Immature natural killer cell (primary cell): ENCODE measurements at regions not wholly inside any gene's neighbourhood (a gene's known extent, or its start where the extent isn't known, plus 50 kb on each side); places are given as distances from the start of the nearest gene placed in this dataset.

ENCODE experiments used
- DNase-seq, 3 donors: peaks; one replicate each; pipeline ENCODE4 v3.0.0; 2022; ENCODE audit warnings: mixed read lengths in 1 of 3
- H3K27ac Mint-ChIP-seq, 6 donors: one replicate each; pipeline ENCODE4 v1.8.0; 2020; ENCODE audit warnings: mixed read lengths in 6 of 6, mild to moderate bottlenecking in 5 of 6, inconsistent platforms in 4 of 6, moderate library complexity in 3 of 6
- H3K27me3 Mint-ChIP-seq, 3 donors: one replicate each; pipeline ENCODE4 v1.8.0; 2020 to 2021; ENCODE audit warnings: low read depth in 3 of 3, mild to moderate bottlenecking in 3 of 3, mixed read lengths in 3 of 3, moderate library complexity in 3 of 3, inconsistent platforms in 1 of 3
- H3K36me3 Mint-ChIP-seq, 3 donors: one replicate each; pipeline ENCODE4 v1.8.0; 2020; ENCODE audit warnings: mixed read lengths in 3 of 3, inconsistent platforms in 2 of 3, mild to moderate bottlenecking in 2 of 3
- H3K4me1 Mint-ChIP-seq, 2 donors: one replicate each; pipeline ENCODE4 v1.8.0; 2020; ENCODE audit warnings: inconsistent platforms in 2 of 2, mild to moderate bottlenecking in 2 of 2, mixed read lengths in 2 of 2, moderate library complexity in 1 of 2
- H3K4me3 Mint-ChIP-seq, 5 donors: one replicate each; pipeline ENCODE4 v1.8.0; 2020; ENCODE audit warnings: mild to moderate bottlenecking in 5 of 5, mixed read lengths in 5 of 5, inconsistent platforms in 3 of 5, moderate library complexity in 3 of 5
- H3K9me3 Mint-ChIP-seq, 6 donors: one replicate each; pipeline ENCODE4 v1.8.0; 2020; ENCODE audit warnings: mild to moderate bottlenecking in 6 of 6, mixed read lengths in 6 of 6, inconsistent platforms in 4 of 6, moderate library complexity in 3 of 6

- Mint-ChIP-seq H3K36me3 (no peaks in the 10 kb centered on the region), H3K27me3 (peaks cover 0 to 6% (median 5%) of the 10 kb centered on the region in 3 donors), H3K9me3 (peaks cover 0 to 3% (median 0%) of the 10 kb centered on the region in 6 donors), H3K4me3 (no peak overlapping the region), H3K27ac (no peak overlapping the region), H3K4me1 (no peaks in the 10 kb centered on the region)
- no peak for DNase-seq
Measured at GRCh38 chr6:126812010-126812409, 306.5 kb upstream of the RSPO3 start.

GRCh38 chr6:126812651-126813050, 305.8 kb upstream of the RSPO3 start:
- no peaks in the 10 kb centered on the region for H3K4me1 Mint-ChIP-seq
- peaks cover 0 to 5% (median 3%) of the 10 kb centered on the region in 3 donors for H3K27me3 Mint-ChIP-seq
- peaks cover 0 to 3% (median 0%) of the 10 kb centered on the region in 6 donors for H3K9me3 Mint-ChIP-seq
- no peak overlapping the region for H3K4me3 Mint-ChIP-seq
- no peaks in the 10 kb centered on the region for H3K36me3 Mint-ChIP-seq
- H3K27ac Mint-ChIP-seq, result no peak overlapping the region
- no peak for DNase-seq

GRCh38 chr6:126820634-126821033, 297.8 kb upstream of the RSPO3 start:
- Mint-ChIP-seq H3K36me3 (no peaks in the 10 kb centered on the region), H3K4me1 (no peaks in the 10 kb centered on the region), H3K4me3 (no peak overlapping the region), H3K27ac (no peak overlapping the region), H3K9me3 (peaks cover 0 to 5% (median 3%) of the 10 kb centered on the region in 6 donors), H3K27me3 (peaks cover 0 to 4% (median 0%) of the 10 kb centered on the region in 3 donors)
- DNase-seq, result no peak

GRCh38 chr6:126821706-126822105, 296.8 kb upstream of the RSPO3 start:
- no peak overlapping the region for H3K4me3 Mint-ChIP-seq
- no peak for DNase-seq
- no peaks in the 10 kb centered on the region for H3K4me1 Mint-ChIP-seq
- H3K27ac Mint-ChIP-seq, result no peak overlapping the region
- no peaks in the 10 kb centered on the region for H3K36me3 Mint-ChIP-seq
- H3K27me3 Mint-ChIP-seq, result no peaks in the 10 kb centered on the region
- peaks cover 0 to 5% (median 3%) of the 10 kb centered on the region in 6 donors for H3K9me3 Mint-ChIP-seq

- H3K36me3 Mint-ChIP-seq, result no peaks in the 10 kb centered on the region
- H3K27me3 Mint-ChIP-seq, result no peaks in the 10 kb centered on the region
- H3K9me3 Mint-ChIP-seq, result peaks cover 0 to 5% (median 1%) of the 10 kb centered on the region in 6 donors
- H3K4me1 Mint-ChIP-seq, result no peaks in the 10 kb centered on the region
- no peak overlapping the region for H3K4me3 Mint-ChIP-seq
- no peak for DNase-seq
- H3K27ac Mint-ChIP-seq, result no peak overlapping the region
Measured at GRCh38 chr6:126824226-126824625, 294.2 kb upstream of the RSPO3 start.

- no peak for DNase-seq
- no peak overlapping the region for H3K4me3 Mint-ChIP-seq
- no peak overlapping the region for H3K27ac Mint-ChIP-seq
- H3K4me1 Mint-ChIP-seq, result no peaks in the 10 kb centered on the region
- no peaks in the 10 kb centered on the region for H3K36me3 Mint-ChIP-seq
- peaks cover 0 to 5% (median under 1%) of the 10 kb centered on the region in 6 donors for H3K9me3 Mint-ChIP-seq
- no peaks in the 10 kb centered on the region for H3K27me3 Mint-ChIP-seq
Measured at GRCh38 chr6:126824815-126825214, 293.7 kb upstream of the RSPO3 start.

GRCh38 chr6:126826166-126826714, 292.2 kb upstream of the RSPO3 start:
- Mint-ChIP-seq H3K4me1 (no peaks in the 10 kb centered on the region), H3K27me3 (no peaks in the 10 kb centered on the region), H3K4me3 (no peak overlapping the region), H3K9me3 (peaks cover 0 to 5% (median 0%) of the 10 kb centered on the region in 6 donors), H3K36me3 (no peaks in the 10 kb centered on the region), H3K27ac (no peak overlapping the region)
- DNase-seq, result no peak

- peaks cover 0 to 17% (median 8%) of the 10 kb centered on the region in 6 donors for H3K9me3 Mint-ChIP-seq
- no peak for DNase-seq
- no peak overlapping the region for H3K27ac Mint-ChIP-seq
- no peaks in the 10 kb centered on the region for H3K4me1 Mint-ChIP-seq
- H3K27me3 Mint-ChIP-seq, result no peaks in the 10 kb centered on the region
- no peak overlapping the region for H3K4me3 Mint-ChIP-seq
- no peaks in the 10 kb centered on the region for H3K36me3 Mint-ChIP-seq
Measured at GRCh38 chr6:126831461-126831860, 287.0 kb upstream of the RSPO3 start.

- no peak for DNase-seq
- H3K27ac Mint-ChIP-seq, result no peak overlapping the region
- H3K4me3 Mint-ChIP-seq, result no peak overlapping the region
- no peaks in the 10 kb centered on the region for H3K27me3 Mint-ChIP-seq
- H3K9me3 Mint-ChIP-seq, result peaks cover 4 to 26% (median 9%) of the 10 kb centered on the region in 6 donors
- H3K36me3 Mint-ChIP-seq, result no peaks in the 10 kb centered on the region
- H3K4me1 Mint-ChIP-seq, result no peaks in the 10 kb centered on the region
Measured at GRCh38 chr6:126842769-126843168, 275.7 kb upstream of the RSPO3 start.

- no peaks in the 10 kb centered on the region for H3K36me3 Mint-ChIP-seq
- peaks cover 0 to 6% (median 2%) of the 10 kb centered on the region in 3 donors for H3K27me3 Mint-ChIP-seq
- no peaks in the 10 kb centered on the region for H3K4me1 Mint-ChIP-seq
- no peak overlapping the region for H3K4me3 Mint-ChIP-seq
- peaks cover 4 to 13% (median 7%) of the 10 kb centered on the region in 6 donors for H3K9me3 Mint-ChIP-seq
- DNase-seq, result no peak
- no peak overlapping the region for H3K27ac Mint-ChIP-seq
Measured at GRCh38 chr6:126848119-126848518, 270.4 kb upstream of the RSPO3 start.

GRCh38 chr6:126867641-126868040, 250.8 kb upstream of the RSPO3 start:
- peaks cover 0 to 2% (median 1%) of the 10 kb centered on the region in 3 donors for H3K27me3 Mint-ChIP-seq
- H3K36me3 Mint-ChIP-seq, result no peaks in the 10 kb centered on the region
- no peak overlapping the region for H3K4me3 Mint-ChIP-seq
- no peak overlapping the region for H3K27ac Mint-ChIP-seq
- DNase-seq, result no peak
- peaks cover 2 to 15% (median 12%) of the 10 kb centered on the region in 6 donors for H3K9me3 Mint-ChIP-seq
- H3K4me1 Mint-ChIP-seq, result no peaks in the 10 kb centered on the region

GRCh38 chr6:126873351-126873750, 245.1 kb upstream of the RSPO3 start:
- Mint-ChIP-seq H3K27me3 (no peaks in the 10 kb centered on the region), H3K27ac (no peak overlapping the region), H3K36me3 (no peaks in the 10 kb centered on the region), H3K4me3 (no peak overlapping the region), H3K4me1 (no peaks in the 10 kb centered on the region), H3K9me3 (peaks cover 0 to 14% (median 0%) of the 10 kb centered on the region in 6 donors)
- no peak for DNase-seq

GRCh38 chr6:126873791-126874190, 244.7 kb upstream of the RSPO3 start:
- Mint-ChIP-seq H3K27me3 (no peaks in the 10 kb centered on the region), H3K36me3 (no peaks in the 10 kb centered on the region), H3K4me1 (no peaks in the 10 kb centered on the region), H3K4me3 (no peak overlapping the region), H3K27ac (no peak overlapping the region), H3K9me3 (peaks cover 0 to 14% (median 0%) of the 10 kb centered on the region in 6 donors)
- no peak for DNase-seq

- no peak overlapping the region for H3K27ac Mint-ChIP-seq
- H3K27me3 Mint-ChIP-seq, result no peaks in the 10 kb centered on the region
- peaks cover 0 to 14% (median 0%) of the 10 kb centered on the region in 6 donors for H3K9me3 Mint-ChIP-seq
Measured at GRCh38 chr6:126876446-126876845, 242.0 kb upstream of the RSPO3 start.

GRCh38 chr6:126880964-126881363, 237.5 kb upstream of the RSPO3 start:
- no peaks in the 10 kb centered on the region for H3K27me3 Mint-ChIP-seq

More at GRCh38 chr6:126876446-126876845, 242.0 kb upstream of the RSPO3 start:
- no peak for DNase-seq
- no peaks in the 10 kb centered on the region for H3K36me3 Mint-ChIP-seq
- H3K4me3 Mint-ChIP-seq, result no peak overlapping the region
- H3K4me1 Mint-ChIP-seq, result no peaks in the 10 kb centered on the region

More at GRCh38 chr6:126880964-126881363, 237.5 kb upstream of the RSPO3 start:
- Mint-ChIP-seq H3K27ac (no peak overlapping the region), H3K4me3 (no peak overlapping the region), H3K4me1 (no peaks in the 10 kb centered on the region), H3K9me3 (peaks cover 0 to 5% (median 1%) of the 10 kb centered on the region in 6 donors), H3K36me3 (no peaks in the 10 kb centered on the region)
- DNase-seq, result no peak
